Epithelial cell of esophagus (primary cell): ENCODE measurements at regions not wholly inside any gene's neighbourhood (a gene's known extent, or its start where the extent isn't known, plus 50 kb on each side); places are given as distances from the start of the nearest gene placed in this dataset.

Source experiments
- DNase-seq: peaks from one replicate; pipeline ENCODE4 v3.0.0; 2010; ENCODE audit warnings: low read depth
- H3K4me3 ChIP-seq: 2 replicates; pipeline ENCODE4 v1.5.1; 2011; ENCODE audit warnings: mild to moderate bottlenecking, low read length, control low read depth
- TF ChIP-seq, protein P1 (sequence below): IDR thresholded peaks from 2 replicates; pipeline ENCODE4 v1.5.1; 2011; ENCODE audit warnings: low read depth, mild to moderate bottlenecking, low read length, control low read depth, inconsistent platforms; ENCODE audit not compliant: insufficient read depth; ENCODE audit errors: missing control alignments

GRCh38 chr3:117637666-117638065 lies 928.1 kb downstream of the TUSC7 start:
- no peak overlapping the region for H3K4me3 ChIP-seq
- no peak for DNase-seq
- TF ChIP-seq, protein P1, sequence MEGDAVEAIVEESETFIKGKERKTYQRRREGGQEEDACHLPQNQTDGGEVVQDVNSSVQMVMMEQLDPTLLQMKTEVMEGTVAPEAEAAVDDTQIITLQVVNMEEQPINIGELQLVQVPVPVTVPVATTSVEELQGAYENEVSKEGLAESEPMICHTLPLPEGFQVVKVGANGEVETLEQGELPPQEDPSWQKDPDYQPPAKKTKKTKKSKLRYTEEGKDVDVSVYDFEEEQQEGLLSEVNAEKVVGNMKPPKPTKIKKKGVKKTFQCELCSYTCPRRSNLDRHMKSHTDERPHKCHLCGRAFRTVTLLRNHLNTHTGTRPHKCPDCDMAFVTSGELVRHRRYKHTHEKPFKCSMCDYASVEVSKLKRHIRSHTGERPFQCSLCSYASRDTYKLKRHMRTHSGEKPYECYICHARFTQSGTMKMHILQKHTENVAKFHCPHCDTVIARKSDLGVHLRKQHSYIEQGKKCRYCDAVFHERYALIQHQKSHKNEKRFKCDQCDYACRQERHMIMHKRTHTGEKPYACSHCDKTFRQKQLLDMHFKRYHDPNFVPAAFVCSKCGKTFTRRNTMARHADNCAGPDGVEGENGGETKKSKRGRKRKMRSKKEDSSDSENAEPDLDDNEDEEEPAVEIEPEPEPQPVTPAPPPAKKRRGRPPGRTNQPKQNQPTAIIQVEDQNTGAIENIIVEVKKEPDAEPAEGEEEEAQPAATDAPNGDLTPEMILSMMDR, result no peak

- TF ChIP-seq, protein P1, result no peak
- no peak for DNase-seq
- no peak overlapping the region for H3K4me3 ChIP-seq
Observed at GRCh38 chr3:117644203-117644602, 934.6 kb downstream of the TUSC7 start.

GRCh38 chr3:117645561-117646242 lies 936.1 kb downstream of the TUSC7 start:
- TF ChIP-seq, protein P1, result no peak
- DNase-seq, result peak; percentile 33
- H3K4me3 ChIP-seq, result no peak overlapping the region

DNA sequence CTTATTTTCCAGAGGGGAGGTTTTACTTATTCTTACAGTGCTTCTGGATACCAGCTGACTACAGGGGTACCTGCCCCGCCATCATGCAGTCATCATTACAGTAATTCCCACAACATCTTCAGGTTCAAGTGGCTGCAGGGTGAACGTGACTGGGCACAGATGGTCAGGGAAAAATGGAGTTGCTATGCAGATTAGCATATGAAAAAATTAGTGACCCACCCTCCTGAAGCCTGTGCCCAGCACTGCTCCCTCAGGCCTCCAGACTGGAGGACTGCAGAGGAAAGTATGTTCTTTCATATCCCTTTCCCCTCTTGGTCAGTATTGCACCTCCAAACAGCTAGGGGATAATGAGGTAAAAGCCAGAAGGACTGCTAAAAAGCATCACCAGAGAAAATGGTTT lies 937.9 kb downstream of the TUSC7 start:
- DNase-seq, result no peak
- no peak overlapping the region for H3K4me3 ChIP-seq
- TF ChIP-seq, protein P1, result no peak

DNA sequence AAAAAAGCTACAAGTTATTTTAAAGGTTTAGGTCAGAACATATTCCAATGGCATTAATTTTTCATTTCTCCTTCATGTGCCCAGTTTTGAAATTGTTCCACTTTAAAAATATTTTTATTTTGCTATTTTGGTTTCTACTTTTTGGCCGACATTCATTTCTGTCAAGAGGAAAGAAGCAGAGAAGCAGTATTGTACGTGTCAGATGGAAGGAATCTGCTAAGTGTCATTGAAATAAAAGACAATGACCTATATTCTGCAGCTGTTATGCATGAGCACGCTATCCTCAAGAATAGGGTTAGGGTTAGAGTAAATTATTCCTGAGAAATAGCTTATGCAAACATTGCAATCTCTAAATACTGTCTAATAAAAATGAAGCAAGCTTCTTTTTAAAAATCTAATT lies 941.7 kb downstream of the TUSC7 start:
- TF ChIP-seq, protein P1, result no peak
- no peak for DNase-seq
- no peak overlapping the region for H3K4me3 ChIP-seq

DNA sequence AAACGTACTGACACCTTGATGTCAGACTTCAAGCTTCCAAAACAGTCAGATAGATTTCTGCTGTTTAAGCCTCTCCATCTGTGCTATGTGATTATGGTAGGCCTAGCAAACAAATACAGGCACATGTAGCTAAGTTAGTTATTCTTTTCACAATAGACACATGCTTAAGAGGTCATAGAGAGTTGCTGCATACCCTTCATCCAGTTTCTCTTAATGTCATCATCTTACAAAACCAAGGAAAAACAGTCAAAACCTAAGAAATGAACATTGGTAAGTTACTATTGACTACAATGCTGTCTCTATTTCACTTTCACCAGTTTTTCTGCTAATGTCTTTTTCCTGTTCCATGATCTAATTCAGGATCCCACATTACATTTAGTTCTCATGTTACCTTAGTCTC lies 946.8 kb downstream of the TUSC7 start:
- DNase-seq, result no peak
- no peak overlapping the region for H3K4me3 ChIP-seq
- TF ChIP-seq, protein P1, result no peak

DNA sequence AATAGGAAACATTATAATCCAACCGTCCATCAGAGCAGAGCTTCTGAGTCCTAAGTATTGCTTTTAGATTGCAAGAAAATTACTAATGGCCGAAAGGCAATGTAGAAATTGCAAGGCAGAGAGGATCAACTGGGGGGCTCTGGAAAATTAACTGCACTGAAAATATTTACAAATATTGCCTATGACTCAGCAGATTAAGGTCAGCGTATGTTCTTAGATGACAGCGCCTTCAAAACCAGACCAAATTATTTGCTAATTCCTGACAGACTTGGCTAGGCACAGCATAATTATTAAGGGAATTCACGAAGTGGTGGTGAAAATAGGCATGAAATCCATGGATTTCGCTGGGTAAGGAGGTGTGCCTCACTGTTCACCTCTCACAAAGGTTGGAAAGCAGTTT lies 947.7 kb downstream of the TUSC7 start:
- no peak overlapping the region for H3K4me3 ChIP-seq
- no peak for DNase-seq
- TF ChIP-seq, protein P1, result no peak
